SK-N-MC (cell line): ENCODE measurements at regions not wholly inside any gene's neighbourhood (a gene's known extent, or its start where the extent isn't known, plus 50 kb on each side); places are given as distances from the start of the nearest gene placed in this dataset.

Experiments used
- EZH2 ChIP-seq: fragments of 200-600 bp; sonication (generic); IDR thresholded peaks from one replicate; pipeline ENCODE4 v1.6.1; 2017; ENCODE audit warnings: antibody characterized with exemption
- FOXP2 ChIP-seq: optimal IDR thresholded peaks from 2 replicates; pipeline ENCODE3; 2011; ENCODE audit warnings: mild to moderate bottlenecking, moderate library complexity; ENCODE audit not compliant: insufficient read depth; ENCODE audit errors: extremely low read length, control extremely low read depth
- POLR2AphosphoS5 ChIP-seq: IDR thresholded peaks from 2 replicates; pipeline ENCODE4 v1.6.1; 2012; ENCODE audit warnings: mild to moderate bottlenecking, low read depth, low read length, borderline replicate concordance

GRCh38 chr9:115989831-115990230, 163.8 kb upstream of the PAPPA start:
- TF ChIP-seq POLR2AphosphoS5 (no peak), EZH2 (no peak), FOXP2 (no peak)
